Activated naive CD8-positive, alpha-beta T cell treated with anti-CD3 and anti-CD28 coated beads for 36 hours (primary cell): ENCODE measurements at regions not wholly inside any gene's neighbourhood (a gene's known extent, or its start where the extent isn't known, plus 50 kb on each side); places are given as distances from the start of the nearest gene placed in this dataset.

ENCODE experiments used
- DNase-seq: peaks from one replicate; pipeline ENCODE4 v3.0.0; 2021
- H3K27ac Mint-ChIP-seq: one replicate; pipeline ENCODE4 v1.8.0; 2022; ENCODE audit warnings: mild to moderate bottlenecking, moderate library complexity, mixed read lengths
- H3K27me3 Mint-ChIP-seq: one replicate; pipeline ENCODE4 v1.8.0; 2022; ENCODE audit warnings: mild to moderate bottlenecking, mixed read lengths
- H3K36me3 Mint-ChIP-seq: one replicate; pipeline ENCODE4 v1.8.0; 2021; ENCODE audit warnings: mild to moderate bottlenecking, mixed read lengths
- H3K4me1 Mint-ChIP-seq: one replicate; pipeline ENCODE4 v1.8.0; 2021; ENCODE audit warnings: mixed read lengths
- H3K4me3 Mint-ChIP-seq: one replicate; pipeline ENCODE4 v1.8.0; 2022; ENCODE audit warnings: mild to moderate bottlenecking, moderate library complexity, mixed read lengths
- H3K9me3 Mint-ChIP-seq: one replicate; pipeline ENCODE4 v1.8.0; 2022; ENCODE audit warnings: mixed read lengths

GRCh38 chr14:98501335-98501734 lies 770.7 kb downstream of the BCL11B start:
- Mint-ChIP-seq H3K27ac (no peak overlapping the region), H3K27me3 (no peaks in the 10 kb centered on the region), H3K4me1 (no peaks in the 10 kb centered on the region), H3K9me3 (no peaks in the 10 kb centered on the region), H3K36me3 (no peaks in the 10 kb centered on the region), H3K4me3 (no peak overlapping the region)
- no peak for DNase-seq

DNA sequence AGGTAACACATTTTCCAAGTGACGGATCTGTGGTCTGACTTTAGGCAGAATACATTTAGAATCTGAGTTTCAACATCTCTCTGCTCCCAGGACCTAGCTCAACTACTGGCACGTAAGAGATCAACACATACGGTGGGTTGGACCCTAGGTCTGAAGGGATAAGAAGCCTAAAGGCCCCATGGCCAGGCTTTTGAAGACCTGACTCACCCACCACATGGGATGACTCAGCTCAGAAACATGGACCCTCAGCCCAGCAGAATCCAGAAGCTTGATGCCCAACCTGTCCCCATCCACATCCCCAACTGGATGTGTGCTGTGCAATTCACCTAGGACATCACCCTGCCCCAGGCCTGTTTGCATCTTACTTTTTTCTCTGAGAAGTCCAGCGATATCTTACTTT lies 770.2 kb downstream of the BCL11B start:
- no peak for DNase-seq
- Mint-ChIP-seq H3K27ac (no peak overlapping the region), H3K9me3 (no peaks in the 10 kb centered on the region), H3K36me3 (no peaks in the 10 kb centered on the region), H3K4me1 (no peaks in the 10 kb centered on the region), H3K27me3 (no peaks in the 10 kb centered on the region), H3K4me3 (no peak overlapping the region)

DNA sequence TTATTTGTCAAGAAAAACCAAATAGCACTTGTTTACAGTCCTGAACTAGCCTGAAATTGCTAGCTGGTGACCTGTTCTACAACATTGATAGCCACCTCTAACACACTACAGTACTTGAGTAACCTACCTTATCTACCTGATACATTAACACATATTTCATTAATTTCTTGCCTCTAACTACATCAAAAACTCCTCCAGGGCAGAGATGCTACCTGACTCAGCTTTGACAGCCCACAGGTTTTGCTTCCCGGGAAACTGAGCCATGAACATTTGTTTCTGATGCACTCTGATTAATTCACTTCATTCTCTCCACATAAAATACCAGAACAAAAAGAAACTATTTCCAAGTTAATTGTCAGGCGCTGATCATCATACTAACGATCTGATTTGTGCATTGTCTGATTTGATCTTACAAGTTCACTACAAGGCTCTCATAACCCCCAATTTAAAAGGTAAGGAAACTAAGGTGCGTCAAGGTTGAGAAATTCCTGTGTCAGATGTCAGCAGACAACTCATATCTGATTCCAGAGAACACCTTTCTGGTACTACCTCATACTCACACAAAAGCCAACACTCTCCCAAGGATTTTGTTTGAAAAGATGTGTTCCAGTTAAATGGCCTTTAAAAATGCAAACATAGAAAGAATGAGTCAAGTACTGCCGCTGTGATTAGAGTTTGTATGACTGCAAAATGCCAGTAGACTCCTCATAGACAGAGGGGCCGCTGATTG lies 768.7 kb downstream of the BCL11B start:
- Mint-ChIP-seq H3K36me3 (peaks cover 1% of the 10 kb centered on the region), H3K9me3 (no peaks in the 10 kb centered on the region), H3K4me1 (no peaks in the 10 kb centered on the region), H3K27me3 (no peaks in the 10 kb centered on the region), H3K27ac (no peak overlapping the region), H3K4me3 (no peak overlapping the region)
- DNase-seq, result no peak

DNA sequence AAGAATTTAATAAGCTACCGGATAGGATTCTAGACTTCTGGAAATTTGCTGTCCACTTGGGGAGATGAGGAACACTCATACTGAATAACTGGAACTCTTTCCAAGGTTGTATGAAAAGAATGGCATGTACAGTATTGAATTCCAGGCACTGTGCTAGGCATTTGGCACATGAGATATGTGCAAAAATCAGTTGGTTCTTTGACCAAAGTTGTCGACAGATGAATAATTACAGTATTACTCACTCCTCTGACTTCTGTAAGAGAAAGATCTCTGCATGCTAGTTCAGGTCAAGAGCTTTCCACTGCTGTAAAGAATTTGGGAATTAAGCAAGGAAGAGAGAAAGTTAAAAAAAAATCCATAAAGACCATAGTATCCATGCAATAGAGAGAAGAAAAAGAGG lies 764.7 kb downstream of the BCL11B start:
- Mint-ChIP-seq H3K4me1 (peaks cover 13% of the 10 kb centered on the region), H3K27ac (no peak overlapping the region), H3K36me3 (peaks cover 8% of the 10 kb centered on the region), H3K4me3 (no peak overlapping the region), H3K27me3 (no peaks in the 10 kb centered on the region), H3K9me3 (peaks cover 4% of the 10 kb centered on the region)
- no peak for DNase-seq

GRCh38 chr14:98510392-98510791 lies 761.6 kb downstream of the BCL11B start:
- H3K27ac Mint-ChIP-seq, result no peak overlapping the region
- H3K9me3 Mint-ChIP-seq, result peaks cover 4% of the 10 kb centered on the region

GRCh38 chr14:98512501-98513251 lies 759.3 kb downstream of the BCL11B start:
- H3K36me3 Mint-ChIP-seq, result peaks cover 7% of the 10 kb centered on the region
- H3K4me3 Mint-ChIP-seq, result peak overlapping the region; percentile 27
- peaks cover 31% of the 10 kb centered on the region for H3K4me1 Mint-ChIP-seq
- no peak for DNase-seq
- peak overlapping the region; percentile 17 for H3K27ac Mint-ChIP-seq
- peaks cover 4% of the 10 kb centered on the region for H3K9me3 Mint-ChIP-seq
- no peaks in the 10 kb centered on the region for H3K27me3 Mint-ChIP-seq

More at GRCh38 chr14:98510392-98510791, 761.6 kb downstream of the BCL11B start:
- Mint-ChIP-seq H3K4me3 (no peak overlapping the region), H3K27me3 (no peaks in the 10 kb centered on the region), H3K36me3 (peaks cover 8% of the 10 kb centered on the region), H3K4me1 (peaks cover 31% of the 10 kb centered on the region)
- no peak for DNase-seq

DNA sequence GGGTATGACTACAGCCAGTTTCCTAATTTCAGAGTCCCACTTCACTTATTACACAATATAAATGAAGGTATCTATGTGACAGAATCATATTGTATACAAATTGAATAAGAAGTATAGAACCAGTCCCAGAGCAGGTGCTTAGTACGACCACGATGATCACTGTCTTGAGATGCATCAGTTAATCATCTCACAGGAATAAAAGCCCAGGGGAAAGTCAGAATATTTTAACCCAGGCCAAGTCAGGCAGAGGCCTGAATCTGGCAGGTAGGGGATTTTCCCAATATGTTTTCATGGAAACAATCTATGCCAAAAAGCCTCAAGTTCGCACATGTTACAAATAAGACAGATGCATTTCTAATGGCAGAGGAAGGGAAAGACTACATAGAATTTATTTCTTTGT lies 758.4 kb downstream of the BCL11B start:
- peaks cover 7% of the 10 kb centered on the region for H3K36me3 Mint-ChIP-seq
- peaks cover 4% of the 10 kb centered on the region for H3K9me3 Mint-ChIP-seq
- H3K4me3 Mint-ChIP-seq, result no peak overlapping the region
- no peak overlapping the region for H3K27ac Mint-ChIP-seq
- H3K27me3 Mint-ChIP-seq, result no peaks in the 10 kb centered on the region
- H3K4me1 Mint-ChIP-seq, result peaks cover 31% of the 10 kb centered on the region
- DNase-seq, result no peak

DNA sequence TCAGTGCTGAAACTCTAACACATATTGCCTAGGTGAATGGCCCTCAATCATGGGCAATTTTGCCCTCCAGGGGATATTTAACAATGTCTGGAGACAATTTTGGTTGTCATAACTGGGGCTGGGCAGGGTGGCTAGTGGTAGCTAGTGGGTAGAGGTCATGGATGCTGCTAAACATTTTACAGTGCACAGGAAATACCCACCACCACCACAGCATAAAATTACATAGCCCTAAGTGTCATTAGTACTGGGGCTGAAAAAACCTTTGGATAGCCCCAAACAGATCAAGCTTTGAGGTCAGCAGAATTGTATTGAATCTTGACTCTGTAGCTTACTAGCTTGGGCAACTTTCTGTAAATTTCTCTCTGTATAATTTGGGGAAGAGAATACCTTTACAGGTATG lies 758.0 kb downstream of the BCL11B start:
- peaks cover 7% of the 10 kb centered on the region for H3K36me3 Mint-ChIP-seq
- no peak overlapping the region for H3K4me3 Mint-ChIP-seq

GRCh38 chr14:98536256-98536655 lies 735.7 kb downstream of the BCL11B start:
- Mint-ChIP-seq H3K27ac (no peak overlapping the region), H3K4me1 (peaks cover 14% of the 10 kb centered on the region), H3K4me3 (no peak overlapping the region), H3K27me3 (no peaks in the 10 kb centered on the region), H3K36me3 (no peaks in the 10 kb centered on the region), H3K9me3 (peaks cover 6% of the 10 kb centered on the region)
- no peak for DNase-seq

More for the DNA sequence above, 758.0 kb downstream of the BCL11B start:
- no peak overlapping the region for H3K27ac Mint-ChIP-seq
- H3K27me3 Mint-ChIP-seq, result no peaks in the 10 kb centered on the region
- H3K9me3 Mint-ChIP-seq, result peaks cover 4% of the 10 kb centered on the region
- peaks cover 31% of the 10 kb centered on the region for H3K4me1 Mint-ChIP-seq
- DNase-seq, result no peak

GRCh38 chr14:98542316-98542715 lies 729.7 kb downstream of the BCL11B start:
- Mint-ChIP-seq H3K27me3 (no peaks in the 10 kb centered on the region), H3K9me3 (peaks cover 6% of the 10 kb centered on the region), H3K36me3 (no peaks in the 10 kb centered on the region), H3K27ac (no peak overlapping the region), H3K4me1 (peaks cover 8% of the 10 kb centered on the region), H3K4me3 (no peak overlapping the region)
- DNase-seq, result no peak

- Mint-ChIP-seq H3K27ac (no peak overlapping the region), H3K4me1 (peaks cover 11% of the 10 kb centered on the region), H3K9me3 (peaks cover 4% of the 10 kb centered on the region), H3K27me3 (no peaks in the 10 kb centered on the region), H3K36me3 (peaks cover 2% of the 10 kb centered on the region), H3K4me3 (no peak overlapping the region)
- no peak for DNase-seq
Observed at GRCh38 chr14:98543074-98543473, 728.9 kb downstream of the BCL11B start.

GRCh38 chr14:98544174-98544573 lies 727.8 kb downstream of the BCL11B start:
- Mint-ChIP-seq H3K4me1 (peaks cover 20% of the 10 kb centered on the region), H3K9me3 (peaks cover 8% of the 10 kb centered on the region), H3K27ac (no peak overlapping the region), H3K4me3 (no peak overlapping the region), H3K27me3 (no peaks in the 10 kb centered on the region), H3K36me3 (peaks cover 7% of the 10 kb centered on the region)
- DNase-seq, result no peak

GRCh38 chr14:98545181-98545580 lies 726.8 kb downstream of the BCL11B start:
- Mint-ChIP-seq H3K27me3 (no peaks in the 10 kb centered on the region), H3K4me3 (no peak overlapping the region), H3K4me1 (peaks cover 15% of the 10 kb centered on the region), H3K27ac (no peak overlapping the region), H3K9me3 (peaks cover 10% of the 10 kb centered on the region), H3K36me3 (peaks cover 9% of the 10 kb centered on the region)
- no peak for DNase-seq

- H3K4me3 Mint-ChIP-seq, result no peak overlapping the region
- H3K9me3 Mint-ChIP-seq, result peaks cover 10% of the 10 kb centered on the region
- peaks cover 9% of the 10 kb centered on the region for H3K36me3 Mint-ChIP-seq
- no peaks in the 10 kb centered on the region for H3K27me3 Mint-ChIP-seq
- H3K4me1 Mint-ChIP-seq, result peaks cover 14% of the 10 kb centered on the region
- H3K27ac Mint-ChIP-seq, result peak overlapping the region; percentile 88
- DNase-seq, result peak; percentile 22
Observed at GRCh38 chr14:98548071-98548686, 723.8 kb downstream of the BCL11B start.

- Mint-ChIP-seq H3K36me3 (peaks cover 9% of the 10 kb centered on the region), H3K9me3 (peaks cover 12% of the 10 kb centered on the region), H3K27ac (no peak overlapping the region), H3K27me3 (no peaks in the 10 kb centered on the region), H3K4me3 (no peak overlapping the region), H3K4me1 (peaks cover 14% of the 10 kb centered on the region)
- no peak for DNase-seq
Observed at GRCh38 chr14:98551028-98551427, 721.0 kb downstream of the BCL11B start.
